ENCODE measurements at regions not wholly inside any gene's neighbourhood (a gene's known extent, or its start where the extent isn't known, plus 50 kb on each side); places are given as distances from the start of the nearest gene placed in this dataset.
"Not testable (repeated sequence)": the region's sequence is repeated elsewhere in the genome, so short reads cannot be mapped to it uniquely, and the experiment has no call there.

DNA sequence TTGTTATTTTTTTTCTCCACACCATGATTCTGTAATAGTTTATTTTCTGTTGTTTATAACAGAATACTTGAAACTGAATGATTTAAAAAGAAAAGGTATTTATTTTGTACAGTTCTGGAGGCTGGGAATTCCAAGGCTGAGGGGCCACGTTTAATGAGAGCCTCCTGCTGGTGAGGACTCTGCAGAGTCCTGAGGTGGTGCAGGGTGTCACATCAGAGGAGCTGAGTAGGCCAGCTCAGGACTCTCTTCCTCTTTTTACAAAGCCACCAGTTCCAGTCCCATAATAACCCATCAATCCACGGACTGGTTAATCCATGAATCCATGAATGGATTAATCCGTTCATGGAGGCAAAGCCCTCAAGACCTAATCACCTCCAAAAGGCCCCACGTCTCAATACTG, 71.6 kb downstream of the TFAP2A start:
- DNase-seq, result no peak

DNA sequence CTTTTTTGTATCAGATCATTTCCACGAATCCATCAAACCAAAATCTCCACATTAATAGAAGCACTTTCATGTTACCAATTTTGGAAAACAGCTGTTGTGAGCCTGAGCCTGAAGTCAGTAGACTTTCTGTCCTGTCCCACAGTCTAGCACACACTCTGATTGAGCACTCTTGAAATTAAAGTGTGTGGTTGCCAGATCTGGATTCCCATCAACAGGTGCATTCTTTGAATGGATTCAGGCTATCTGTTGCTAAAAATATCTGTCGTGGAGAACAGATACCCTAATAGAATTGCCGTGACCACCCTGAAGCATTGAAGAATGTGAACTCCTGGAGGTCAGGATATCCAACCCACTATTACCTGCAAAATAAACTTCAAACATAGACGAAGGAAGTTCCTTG, 73.3 kb downstream of the TFAP2A start:
- DNase-seq, result no peak

- DNase-seq, result no peak
Observed at GRCh38 chr6:10338151-10338550, 76.7 kb downstream of the TFAP2A start.

GRCh38 chr6:10337376-10337775, 77.5 kb downstream of the TFAP2A start:
- DNase-seq, result not testable (repeated sequence)

DNA sequence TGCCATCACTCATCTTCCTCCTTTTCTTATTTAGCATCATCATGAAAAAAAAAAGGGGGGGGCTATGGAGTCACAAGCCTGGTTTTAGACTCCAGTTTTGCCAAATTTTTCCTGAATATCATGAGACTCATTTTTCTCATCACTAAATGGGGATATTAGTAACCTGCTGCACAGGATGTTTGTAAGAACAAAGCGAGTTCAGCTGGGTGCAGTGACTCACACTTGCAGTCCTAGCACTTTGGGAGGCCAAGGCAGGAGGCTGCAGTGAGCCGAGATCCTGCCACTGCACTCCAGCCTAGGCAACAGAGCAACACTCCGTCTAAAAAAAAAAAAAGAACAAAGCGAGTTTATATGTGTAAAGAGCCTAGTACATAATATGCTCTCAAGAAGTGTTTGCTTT, 82.8 kb downstream of the TFAP2A start:
- DNase-seq, result no peak

DNA sequence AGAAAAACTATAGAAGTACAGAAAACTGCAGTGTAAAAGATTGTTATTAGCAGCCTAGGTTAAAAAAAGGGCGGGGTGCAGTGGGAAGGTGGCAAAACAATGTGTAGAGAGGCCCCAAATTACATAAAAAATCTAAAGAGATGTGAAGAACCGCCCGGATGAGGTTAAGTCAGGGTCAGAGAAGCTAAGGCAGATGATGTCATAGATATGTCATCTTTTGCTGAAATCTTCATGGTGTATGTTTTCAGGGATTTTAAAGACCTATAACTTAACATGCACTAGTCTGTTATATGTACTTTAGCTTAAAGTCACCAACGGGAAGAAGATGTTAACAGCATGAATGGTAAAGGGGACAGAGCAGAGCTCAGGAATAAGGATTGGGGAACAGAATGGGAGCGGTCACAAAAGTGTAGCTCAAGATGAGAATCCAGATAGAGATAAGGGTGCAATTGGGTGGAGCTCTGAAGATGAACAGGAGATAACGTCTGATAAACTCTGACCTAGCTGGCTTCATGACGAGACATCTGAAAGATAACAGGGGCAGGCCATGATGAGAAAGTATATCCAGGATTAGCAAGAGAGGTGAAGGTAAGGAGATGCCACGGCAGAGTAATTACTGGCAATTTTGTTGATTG, 83.4 kb downstream of the TFAP2A start:
- no peak for DNase-seq

- no peak for DNase-seq
Observed at GRCh38 chr6:10330515-10330914, 84.4 kb downstream of the TFAP2A start.

- DNase-seq, result no peak
Observed at GRCh38 chr6:10323018-10323417, 91.9 kb downstream of the TFAP2A start.

GRCh38 chr6:10320291-10320690, 94.6 kb downstream of the TFAP2A start:
- DNase-seq, result no peak

DNA sequence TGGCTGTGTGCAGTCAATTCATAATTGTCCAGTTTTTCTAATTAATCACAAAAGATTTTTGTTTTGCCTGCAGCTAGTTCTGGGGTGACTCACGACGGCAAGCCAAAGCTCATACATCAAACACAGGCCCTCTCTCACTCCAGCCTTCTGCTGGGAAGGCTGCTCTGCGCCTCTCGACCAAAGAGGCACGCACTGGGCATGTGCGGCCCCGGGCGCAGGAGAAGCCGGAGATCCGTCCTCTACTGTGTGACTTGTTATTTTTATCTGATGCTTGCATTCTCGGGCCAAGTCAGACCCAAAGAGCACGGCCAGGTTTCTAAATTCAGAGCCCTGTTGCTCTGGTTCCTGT, 98.5 kb downstream of the TFAP2A start:
- DNase-seq, result no peak

GRCh38 chr6:10315658-10316372, 99.1 kb downstream of the TFAP2A start:
- DNase-seq, result no peak

- no peak for DNase-seq
Observed at GRCh38 chr6:10315034-10315433, 99.8 kb downstream of the TFAP2A start.

DNA sequence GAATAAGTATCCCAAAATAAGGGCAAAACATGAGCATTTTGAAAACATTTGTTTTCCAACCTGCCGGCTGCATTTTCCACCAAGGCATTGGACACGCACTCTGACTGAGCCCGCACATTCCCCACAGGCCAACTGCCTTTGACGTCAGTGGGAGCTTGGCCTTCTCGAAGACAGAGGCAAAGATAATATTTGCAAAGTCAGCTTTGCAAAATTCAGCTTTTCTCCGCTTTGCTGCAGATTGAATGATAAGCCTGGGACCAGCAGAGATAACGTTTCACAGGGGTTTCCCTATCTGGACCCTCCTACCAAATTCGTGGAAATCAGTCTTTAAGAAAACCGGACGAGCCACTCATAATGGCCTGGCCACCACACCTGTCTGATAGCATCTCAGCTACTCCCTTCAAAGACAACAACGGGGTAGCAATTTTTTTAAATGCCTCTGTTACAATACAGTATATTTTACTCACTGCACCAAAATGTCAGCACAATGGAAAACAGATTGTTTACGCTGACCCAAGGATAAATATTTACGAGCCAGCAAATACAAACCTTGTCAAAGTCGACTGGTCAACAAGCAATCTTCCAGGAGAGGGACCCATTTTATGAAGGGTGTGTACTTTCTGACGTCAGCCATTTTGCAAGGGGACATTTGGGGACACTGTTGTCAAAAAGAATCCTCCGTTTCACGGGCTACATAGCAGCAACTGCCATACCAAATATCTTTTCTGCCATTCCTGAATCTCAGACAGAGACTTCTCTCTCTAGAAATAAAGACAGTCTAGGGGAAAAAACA, 100.5 kb downstream of the TFAP2A start:
- DNase-seq, result no peak

DNA sequence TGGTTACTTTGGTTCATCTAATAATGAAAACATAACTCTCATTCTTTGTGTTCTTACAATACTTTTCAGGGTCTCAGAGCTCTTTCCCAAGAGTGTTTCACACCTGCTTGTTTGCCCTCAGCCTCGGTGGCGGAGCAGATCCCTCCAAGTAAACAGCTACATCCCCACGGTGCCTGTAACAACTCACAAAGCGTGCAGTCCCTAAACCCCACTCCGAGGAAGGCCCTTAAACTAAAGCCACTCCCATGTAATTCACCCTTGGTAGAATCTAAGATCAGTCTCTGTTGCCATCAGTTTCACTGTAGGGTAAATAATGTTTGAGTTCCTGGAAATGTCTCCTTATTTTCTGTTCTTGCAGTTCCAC, 101.1 kb downstream of the TFAP2A start:
- DNase-seq, result no peak

DNA sequence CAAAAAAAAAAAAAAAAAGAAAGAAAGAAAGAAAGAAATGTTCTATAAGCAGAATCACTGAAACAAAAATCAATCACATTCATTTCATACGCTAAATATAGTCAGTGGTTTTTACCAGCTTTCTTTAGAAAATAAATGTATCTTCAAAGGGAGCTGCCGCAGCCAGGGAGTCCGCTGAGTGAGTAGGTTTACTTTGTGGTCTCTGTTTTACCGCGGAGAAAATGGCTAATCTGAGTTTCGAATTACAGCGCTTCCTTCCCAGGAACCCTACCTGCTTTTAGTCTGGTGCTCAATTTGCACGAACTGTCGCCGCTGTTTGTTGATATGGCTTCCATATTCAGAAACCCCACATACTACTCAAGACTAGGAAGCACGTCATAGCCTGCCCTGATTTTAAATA, 102.4 kb downstream of the TFAP2A start:
- no peak for DNase-seq

- DNase-seq, result not testable (repeated sequence)
Observed at GRCh38 chr6:10311546-10312405, 103.1 kb downstream of the TFAP2A start.

GRCh38 chr6:10310826-10311225, 104.0 kb downstream of the TFAP2A start:
- DNase-seq, result no peak

- DNase-seq, result no peak
Observed at GRCh38 chr6:10310330-10310653, 104.6 kb downstream of the TFAP2A start.

GRCh38 chr6:10309457-10310329, 105.2 kb downstream of the TFAP2A start:
- DNase-seq, result no peak

DNA sequence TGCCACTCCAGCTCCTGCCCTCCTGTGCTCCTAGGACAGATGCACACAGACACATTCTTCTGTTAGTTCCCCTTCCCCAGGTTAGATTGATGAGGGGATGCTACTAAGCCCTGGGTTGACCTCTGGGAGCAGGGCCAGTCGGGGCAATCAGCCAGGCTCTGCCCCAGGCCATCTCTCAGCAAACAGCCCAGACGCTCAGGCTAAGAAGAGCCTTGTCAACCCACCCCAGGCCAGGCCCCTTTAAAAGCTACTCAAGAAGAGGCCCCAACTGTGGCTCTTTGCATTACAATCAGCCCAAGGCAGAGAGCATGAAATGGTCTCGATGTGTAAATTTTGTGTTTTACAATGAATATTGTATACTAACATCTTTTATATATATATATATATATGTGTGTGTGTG, 107.4 kb downstream of the TFAP2A start:
- no peak for DNase-seq

- no peak for DNase-seq
Observed at GRCh38 chr6:10307028-10307427, 107.8 kb downstream of the TFAP2A start.

Data from skin of body (tissue), 1 donor.